NCI-H1092 (cell line): ENCODE measurements at regions not wholly inside any gene's neighbourhood (a gene's known extent, or its start where the extent isn't known, plus 50 kb on each side); places are given as distances from the start of the nearest gene placed in this dataset.
"Not testable (repeated sequence)": the region's sequence is repeated elsewhere in the genome, so short reads cannot be mapped to it uniquely, and the experiment has no call there.

Source experiments
- DNase-seq: peaks from one replicate; lab custom pipeline; 2025; lab: John Stamatoyannopoulos, UW

DNA sequence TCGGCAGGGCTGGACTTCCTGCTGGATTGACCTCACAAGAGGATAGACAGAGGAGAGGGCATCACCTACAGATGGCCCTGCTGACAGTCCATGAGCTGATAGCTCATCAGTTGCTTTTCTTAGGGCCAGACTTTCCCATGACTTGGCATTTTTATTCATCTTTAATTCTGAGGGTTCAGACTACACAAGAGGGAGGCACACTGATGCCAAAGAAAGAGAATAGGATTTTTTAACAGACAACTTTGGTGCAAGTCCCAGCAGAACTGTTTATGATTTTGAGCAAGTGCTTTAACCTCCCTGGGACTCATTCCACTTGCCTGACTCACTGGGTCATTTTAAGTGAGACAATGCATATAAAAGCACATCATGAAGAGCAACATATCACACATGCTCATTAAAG lies 299.2 kb downstream of the INSIG2 start:
- no peak for DNase-seq

DNA sequence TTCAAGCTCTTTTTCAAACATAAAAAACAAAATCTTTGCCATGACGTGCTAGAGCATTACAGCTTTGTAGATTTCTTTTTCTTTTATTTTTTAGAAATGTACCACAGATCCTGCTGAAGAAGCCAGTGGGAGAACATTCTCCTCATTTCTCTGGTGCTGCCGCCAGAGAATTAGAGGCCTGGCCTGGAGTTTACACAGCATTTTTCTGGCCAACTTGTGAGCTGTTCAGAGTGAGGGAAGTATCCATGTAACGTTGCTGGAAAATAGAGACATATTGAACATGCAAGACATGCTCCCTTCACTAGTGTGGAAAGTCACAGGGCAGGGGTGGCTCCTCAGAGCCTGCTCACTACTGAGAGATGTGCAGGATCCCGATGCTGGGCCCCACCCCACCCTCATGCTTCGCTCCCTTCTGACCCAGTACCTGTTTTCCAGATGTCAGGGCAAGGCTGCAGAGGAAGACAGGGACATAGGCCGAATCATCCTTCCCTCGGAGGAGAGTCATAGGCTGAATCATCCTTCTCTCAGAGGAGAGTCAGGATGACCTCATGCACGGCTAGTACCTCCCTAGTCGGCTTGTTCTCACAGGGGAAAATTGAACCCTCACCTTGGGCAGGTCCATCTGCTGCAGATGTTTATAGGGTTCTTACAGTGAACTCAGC lies 298.5 kb downstream of the INSIG2 start:
- DNase-seq, result no peak

DNA sequence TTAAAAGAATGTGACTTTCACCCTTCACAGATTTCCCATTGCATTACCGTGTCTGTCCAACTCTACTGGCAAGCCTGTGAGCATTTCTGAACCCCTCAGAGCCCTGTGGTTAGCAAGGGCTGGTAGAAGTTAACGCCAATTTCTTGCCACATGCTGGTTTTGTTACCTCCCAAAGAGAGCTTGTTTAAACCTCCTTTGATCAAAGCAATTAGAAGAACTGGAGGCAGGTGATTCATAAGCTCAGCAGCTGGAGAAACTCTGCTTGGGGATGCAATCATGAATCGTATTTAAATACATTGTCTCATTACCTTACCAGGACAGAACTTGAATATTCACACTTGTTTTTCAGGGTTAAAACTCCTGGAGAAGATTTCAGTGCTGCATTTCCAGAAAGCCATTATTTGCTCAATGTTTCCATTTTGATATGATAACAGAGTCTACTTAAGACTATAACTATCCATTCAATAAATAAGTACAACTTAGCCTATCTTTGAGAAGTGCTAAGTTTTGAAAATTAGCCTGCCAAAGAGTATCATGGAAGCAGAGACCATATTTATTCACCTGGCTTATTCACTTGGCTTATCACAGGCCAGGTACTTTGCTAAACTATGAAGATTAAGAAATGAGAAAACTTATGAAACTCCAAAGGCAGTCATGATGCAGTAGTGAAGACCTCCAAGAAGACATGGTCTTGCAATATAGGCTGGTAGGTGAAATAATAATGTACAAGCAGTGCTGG lies 292.8 kb downstream of the INSIG2 start:
- no peak for DNase-seq

DNA sequence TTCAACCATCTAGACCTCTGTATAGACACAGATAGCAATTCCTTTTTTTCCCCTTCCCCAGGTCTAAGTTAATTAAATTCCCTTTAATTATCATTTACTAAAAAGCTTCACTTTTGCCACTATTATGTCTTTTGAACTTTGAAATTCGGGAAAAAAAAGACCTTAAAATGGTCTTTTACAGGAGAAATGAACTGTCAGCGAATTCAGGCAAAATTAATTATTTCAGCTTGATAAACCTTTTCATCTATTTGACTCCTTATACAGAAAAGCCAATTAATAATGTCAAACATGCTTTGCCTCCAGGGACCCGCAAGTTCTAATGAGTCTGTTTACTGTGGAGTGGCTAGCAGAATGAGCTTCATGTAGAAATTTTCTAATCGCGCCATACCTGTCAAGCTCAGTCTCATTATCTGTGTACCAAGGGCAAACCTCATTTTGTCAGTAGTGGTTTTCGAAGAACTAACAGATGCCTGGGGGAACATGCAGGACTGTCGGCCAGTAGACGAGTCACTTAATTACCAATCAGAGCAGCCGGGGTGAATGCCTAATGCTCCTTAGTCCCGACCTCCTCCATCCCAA lies 287.7 kb downstream of the INSIG2 start:
- no peak for DNase-seq

DNA sequence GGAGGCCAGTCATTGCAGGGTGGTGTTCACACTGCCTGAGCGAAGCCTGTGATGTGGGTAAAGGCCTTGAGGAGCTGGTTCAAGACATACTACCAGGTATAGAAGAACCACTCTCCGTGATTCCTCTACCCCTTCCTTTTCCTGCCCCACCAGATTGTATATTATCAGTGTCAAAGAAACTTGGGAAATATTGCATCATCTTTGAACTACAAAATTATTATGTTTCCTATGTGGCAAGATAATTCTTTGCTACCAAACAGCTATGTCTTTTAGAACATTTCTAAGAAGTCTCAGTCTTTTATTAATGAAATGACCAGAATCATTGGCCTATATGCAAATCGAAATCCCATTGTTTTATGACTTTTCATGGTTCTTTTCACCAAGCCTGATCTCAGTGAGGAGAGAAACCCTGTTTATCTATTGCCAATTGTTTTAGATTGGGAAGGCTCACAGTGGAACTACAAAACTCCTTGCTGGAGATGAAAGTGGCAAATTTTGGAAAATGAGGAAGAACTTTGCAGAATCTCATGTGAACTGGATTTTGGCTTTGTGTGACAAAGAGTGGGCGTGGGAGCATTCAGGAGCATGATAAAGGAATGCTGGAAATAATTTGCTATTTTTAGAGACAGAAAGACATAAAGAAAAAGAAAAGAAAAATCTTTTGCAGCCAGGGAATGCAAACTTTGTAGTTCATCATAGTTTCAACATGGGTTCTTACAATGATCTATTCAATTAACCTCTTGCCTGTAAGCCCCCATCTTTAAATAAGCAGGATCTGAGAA lies 286.9 kb downstream of the INSIG2 start:
- no peak for DNase-seq

DNA sequence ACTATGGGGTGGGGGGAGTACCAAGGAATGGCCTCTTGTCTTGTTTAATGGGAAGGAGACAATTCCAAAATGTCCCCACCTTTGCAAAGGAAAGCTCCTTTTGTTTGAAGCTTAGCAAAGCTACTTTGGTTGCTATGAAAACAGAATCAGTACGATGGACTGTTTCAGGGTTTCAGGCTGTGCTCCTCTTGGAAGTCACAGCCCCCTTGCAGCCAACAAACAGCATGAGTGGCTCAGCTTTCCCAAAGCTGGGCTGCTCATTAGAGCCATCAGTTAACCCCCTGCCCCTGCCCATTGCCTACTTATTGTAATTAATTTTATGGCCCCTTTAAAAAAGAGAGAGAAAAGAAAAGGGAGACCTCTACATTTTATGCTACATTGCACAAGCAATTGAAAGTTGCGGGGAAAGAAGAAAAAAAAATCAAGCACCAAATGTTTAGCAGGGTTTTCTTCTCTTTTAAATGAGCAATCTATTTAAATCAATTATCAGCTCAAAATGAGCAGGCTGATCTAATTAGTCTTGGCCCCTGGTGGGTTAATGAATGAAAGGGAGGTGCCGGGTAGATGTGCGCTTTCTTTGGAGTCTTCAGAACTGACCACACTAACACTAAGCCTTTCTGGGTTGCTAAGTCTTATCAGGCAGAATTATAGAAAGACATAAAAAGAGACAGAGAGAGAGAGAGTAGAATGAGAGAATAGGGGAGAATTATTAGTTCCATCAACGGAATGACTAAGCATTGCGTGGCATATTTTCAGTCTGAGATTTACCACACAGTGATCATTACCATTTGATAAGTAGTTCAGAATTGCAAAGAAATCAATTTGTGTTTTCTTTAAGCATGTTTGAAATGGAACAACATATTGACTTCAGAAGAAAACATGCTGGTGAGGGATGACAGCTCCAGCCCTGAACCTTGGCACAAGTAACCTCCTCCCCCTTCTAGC lies 284.9 kb downstream of the INSIG2 start:
- no peak for DNase-seq

DNA sequence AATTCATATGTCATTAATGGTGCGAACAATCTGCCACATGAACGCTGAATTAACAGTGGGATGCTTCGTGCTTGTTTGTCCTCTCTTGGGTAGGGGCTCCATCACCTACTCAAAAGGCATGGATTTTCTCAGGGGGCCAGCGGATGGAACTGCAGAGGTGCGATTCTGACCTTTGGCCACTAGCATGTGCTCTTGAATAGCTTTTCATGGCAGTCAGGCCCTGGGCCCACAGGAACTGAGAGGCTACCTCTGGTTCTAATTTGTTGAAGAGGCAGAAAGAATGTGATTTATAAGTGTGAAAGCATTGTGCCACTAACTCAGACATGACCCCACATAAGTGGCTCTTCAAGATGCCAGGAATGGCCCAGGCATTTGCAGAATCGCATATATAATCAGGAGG lies 283.2 kb downstream of the INSIG2 start:
- no peak for DNase-seq

DNA sequence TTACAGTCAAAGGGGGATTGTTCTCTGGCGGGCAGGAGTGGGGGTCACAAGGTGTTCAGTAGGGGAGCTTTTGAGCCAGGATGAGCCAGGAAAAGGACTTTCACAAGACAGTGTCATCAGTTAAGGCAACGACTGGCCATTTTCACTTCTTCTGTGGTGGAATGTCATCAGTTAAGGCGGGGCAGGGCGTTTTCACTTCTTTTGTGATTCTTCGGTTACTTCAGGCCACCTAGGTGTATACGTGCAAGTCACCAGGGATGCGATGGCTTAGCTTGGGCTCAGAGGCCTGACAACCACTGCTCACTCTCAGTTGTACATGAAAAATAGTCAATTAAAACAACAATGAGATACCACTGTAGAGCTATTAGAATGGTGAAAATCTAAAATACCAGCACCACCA lies 281.2 kb downstream of the INSIG2 start:
- not testable (repeated sequence) for DNase-seq

DNA sequence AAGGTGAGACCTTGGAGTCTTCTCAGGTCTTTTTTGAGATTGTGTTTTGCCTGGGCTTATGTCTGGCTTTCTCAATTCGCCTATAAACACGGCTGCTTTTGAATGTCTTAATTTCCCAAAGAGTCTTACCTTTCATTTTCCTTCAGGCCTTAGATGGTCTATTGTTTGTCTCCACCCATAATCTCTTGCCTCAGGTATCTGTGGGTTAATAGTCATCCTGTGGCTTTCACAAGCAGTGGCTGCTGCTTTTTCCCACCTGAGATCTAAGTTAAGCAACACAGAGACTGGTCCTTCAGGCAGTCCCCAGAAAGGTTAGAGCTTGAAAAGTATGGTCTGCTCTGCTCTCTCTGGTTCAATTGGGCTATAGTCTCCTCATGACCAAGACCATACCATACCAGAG lies 275.3 kb downstream of the INSIG2 start:
- DNase-seq, result no peak

DNA sequence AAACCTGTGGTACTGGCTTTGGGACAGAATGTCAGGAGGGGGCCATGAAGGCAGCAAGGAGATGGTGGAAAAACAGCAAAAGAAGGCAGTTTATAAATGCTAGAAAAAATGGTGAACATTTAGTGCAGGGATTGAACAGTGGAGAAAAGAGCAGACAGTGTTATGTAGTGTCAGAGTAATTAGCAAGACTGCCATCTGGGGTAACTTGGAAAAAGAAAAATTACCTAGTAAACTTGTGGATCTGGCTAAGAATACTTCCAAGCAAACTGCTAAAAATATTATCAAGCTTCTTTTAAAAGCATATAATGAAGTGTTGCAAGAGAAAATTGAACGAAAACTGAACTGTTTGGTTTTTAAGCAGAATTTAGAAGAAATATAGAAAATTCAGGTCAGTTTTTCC lies 267.8 kb downstream of the INSIG2 start:
- DNase-seq, result no peak

DNA sequence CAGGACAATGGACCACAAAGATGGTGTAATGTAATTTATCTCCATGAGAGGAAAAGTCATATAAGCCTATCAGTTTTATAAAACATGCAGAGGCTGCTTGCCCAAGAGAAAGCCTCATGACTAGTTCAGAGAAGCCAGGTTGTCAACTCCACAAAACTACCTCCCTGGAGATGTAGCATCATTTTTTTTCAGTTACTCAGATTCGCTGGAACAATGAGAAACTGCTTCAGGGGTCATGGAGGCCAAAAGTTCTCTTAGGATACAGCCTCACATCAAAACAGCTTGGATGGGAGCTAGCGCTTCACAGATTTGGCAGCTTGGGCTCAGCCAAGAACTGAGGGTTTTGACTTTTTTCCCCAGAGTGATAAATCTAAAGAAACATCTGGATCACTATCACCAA lies 263.5 kb downstream of the INSIG2 start:
- DNase-seq, result no peak

DNA sequence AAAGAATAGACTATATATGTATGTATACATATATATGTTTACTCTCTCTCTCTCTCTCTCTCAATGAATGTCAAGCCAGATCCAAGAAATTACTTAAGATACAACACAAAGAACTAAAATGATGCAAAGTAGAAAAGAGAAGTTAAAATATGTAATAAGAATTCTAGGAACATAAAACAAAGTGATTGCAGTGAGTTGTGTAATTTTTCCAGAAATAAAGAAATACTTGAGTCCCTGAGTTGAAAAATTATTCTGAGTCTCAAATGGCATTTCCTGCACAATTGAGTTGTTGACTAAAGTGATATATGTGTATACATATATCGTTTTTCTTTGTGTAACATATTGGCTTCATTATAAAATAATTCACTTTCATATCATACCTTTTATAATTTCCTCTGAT lies 262.4 kb downstream of the INSIG2 start:
- DNase-seq, result no peak

DNA sequence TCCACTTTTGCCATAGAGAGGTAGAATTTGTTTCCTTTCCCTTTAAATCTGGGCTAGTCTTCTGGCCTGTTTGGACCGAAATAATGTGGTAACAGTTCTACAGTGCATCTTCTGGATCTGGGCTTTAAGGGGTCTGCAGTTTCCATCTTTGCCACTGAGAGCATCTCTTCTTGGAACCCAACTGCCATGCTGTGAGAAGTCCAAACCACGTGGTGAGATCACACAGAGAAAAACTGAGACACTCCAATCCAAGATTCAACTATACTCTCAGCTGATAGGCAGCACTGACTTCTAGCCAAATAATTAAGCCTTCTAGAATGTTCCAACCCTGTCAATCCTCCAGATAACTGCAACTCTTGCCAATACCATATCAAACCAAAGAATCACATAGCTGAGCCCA lies 261.1 kb downstream of the INSIG2 start:
- no peak for DNase-seq

DNA sequence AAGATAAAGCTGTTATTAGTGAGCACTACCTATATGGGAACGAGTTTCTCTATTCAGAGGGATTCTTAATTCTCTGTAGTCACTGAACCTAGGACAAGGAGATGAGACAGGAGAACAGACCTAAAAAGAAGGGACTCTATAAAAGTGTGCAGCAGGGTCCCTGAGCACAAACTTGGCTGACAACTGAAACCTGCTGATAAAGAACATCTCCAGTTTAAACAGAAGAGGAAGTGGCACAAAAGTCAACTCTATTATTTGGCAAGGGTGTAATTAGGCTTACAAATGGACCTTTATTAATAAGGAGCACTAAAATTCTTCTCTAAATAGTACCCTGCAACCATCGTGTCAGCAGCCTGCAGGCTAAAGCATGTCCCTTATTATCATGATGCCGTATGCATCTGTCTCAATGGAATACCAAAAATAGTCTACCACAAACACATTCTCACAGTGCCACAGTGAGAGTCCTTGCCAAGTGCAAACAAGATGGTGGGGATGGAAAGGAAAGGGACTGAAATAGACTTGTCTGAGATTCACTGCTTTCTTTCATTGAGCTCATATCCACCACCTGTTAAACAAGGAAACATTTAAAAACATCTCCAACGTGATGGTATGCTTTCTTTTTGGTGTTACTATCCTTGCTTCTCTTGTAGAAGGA lies 260.2 kb downstream of the INSIG2 start:
- no peak for DNase-seq

DNA sequence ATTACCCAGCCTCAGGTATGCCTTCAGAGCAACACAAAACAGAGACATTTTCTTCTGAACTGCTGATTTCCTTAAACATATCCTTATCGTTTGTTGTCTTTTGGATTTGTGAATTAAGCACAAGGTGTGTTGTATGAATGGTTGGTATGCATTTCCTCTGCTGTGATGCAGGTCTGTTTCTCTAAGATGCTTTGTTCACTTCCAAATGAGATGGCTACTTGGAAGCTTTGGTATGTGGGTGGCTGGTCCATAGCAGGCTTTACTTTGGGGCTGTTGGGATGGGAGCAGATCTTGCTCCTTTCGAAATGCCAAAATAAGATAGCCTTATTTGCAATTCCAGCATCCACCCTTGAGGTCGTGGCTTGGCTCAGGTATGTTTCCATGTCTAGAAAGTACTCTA lies 257.2 kb downstream of the INSIG2 start:
- no peak for DNase-seq

DNA sequence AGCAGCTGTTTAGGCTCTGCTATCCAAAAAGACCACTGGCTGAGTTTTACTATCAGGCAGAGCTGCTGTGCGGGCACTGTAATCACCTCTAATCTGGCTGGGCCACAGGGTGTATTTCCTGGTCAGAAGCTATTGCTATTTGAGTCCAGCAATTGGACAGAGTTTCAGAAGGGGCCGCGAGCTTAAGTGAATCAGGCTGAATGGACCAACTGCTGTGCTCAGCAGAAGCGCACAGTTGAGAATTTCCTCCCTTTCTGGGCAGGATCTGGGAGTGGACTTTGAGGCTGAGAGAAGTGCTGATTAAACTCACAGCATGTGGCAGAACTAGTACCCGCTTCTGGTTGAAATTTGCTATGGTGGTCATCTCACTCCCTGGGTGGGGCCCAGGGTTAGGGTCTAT lies 251.8 kb downstream of the INSIG2 start:
- DNase-seq, result no peak

DNA sequence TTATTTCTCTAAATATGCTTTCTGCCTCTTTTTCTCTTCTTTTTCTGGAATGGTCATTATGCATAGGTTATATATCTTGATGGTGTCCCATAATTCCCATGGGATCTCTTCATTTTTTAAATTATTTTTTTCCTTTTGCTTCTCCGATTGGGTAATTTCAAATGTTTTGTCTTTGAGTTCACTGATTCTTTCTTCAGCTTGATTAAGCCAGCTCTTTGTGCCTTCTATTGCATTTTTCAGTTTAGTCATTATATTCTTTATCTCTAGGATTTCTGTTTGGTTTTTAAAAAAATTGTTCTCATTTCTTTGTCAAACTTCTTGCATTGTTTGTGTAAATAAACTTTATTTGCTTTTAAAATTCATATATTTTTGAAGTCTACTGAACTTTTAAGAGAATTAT lies 251.1 kb downstream of the INSIG2 start:
- no peak for DNase-seq

DNA sequence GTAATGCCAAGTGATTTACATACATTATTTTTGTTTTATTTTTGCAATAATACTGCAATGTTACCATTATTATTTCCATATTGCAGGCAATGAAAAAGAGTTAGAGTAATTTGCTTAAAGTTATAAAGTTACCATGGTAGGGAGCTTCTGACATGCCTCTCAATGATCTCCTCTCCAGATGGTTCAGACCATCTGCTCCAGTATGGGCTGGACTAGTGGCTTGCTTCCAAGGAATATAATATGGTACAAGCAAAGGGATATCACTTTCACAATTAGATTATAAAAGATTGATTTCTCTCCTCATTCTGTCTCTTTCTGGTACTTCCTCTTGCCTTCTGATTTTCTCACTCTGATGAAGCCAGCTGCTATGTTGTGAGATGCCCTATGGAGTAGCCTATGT lies 245.4 kb downstream of the INSIG2 start:
- DNase-seq, result no peak

DNA sequence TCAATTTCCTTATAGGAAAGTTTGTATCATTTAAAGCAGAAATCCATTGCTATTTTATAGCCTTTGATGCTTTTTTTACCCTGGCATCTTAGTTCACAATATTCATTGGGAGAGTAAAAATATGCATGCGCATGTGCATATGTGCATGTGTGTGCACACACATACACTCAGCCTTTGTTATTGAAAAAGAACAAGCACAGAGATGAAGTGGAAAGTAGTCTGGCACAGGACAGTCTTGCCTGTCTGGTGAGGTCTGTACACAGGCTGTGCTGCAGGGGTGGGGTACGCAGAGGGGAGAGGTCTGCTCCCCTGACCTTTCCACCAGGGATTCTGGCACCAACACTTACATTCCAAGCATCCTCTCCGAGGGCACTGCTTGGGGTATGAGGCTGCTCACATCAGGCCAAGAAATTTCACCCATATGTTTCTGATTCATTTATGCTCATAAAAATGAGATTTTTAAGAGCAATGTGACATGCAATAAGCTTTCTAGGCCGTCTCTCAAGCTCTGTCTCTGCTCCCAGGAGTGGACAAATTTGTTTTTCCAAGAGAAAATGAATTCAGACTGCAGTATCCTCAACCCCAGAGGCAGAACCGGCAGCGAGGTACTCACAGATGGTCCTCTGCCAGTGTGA lies 237.2 kb downstream of the INSIG2 start:
- DNase-seq, result no peak

DNA sequence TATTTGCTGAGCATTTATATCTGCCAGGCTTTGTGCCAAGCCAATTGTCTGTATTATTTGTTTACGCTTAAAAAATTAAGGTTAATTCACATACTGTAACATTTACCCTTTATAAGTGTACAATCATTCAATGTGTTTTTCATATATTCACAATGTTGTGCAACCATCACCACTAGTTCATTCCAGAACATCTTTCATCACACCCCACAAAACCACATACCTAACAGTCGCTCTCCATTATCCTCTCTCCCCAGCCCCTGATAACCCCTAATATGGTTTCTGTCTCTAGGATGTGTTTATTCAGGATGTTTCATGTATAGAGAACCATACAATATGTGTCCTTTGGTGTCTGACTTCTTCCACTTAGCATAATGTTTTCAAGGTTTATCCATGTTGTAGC lies 234.1 kb downstream of the INSIG2 start:
- DNase-seq, result no peak
